ENCODE measurements at regions not wholly inside any gene's neighbourhood (a gene's known extent, or its start where the extent isn't known, plus 50 kb on each side); places are given as distances from the start of the nearest gene placed in this dataset.

GRCh38 chr3:159170436-159171003 is 368.7 kb downstream of the MFSD1 start:
- no peaks in the 10 kb centered on the region for H3K9me3 ChIP-seq
- no peak overlapping the region for H3K4me3 ChIP-seq
- TF ChIP-seq EP300 (IDR thresholded peaks at IDR 0.05): no peak
- no peak for TF ChIP-seq CTCF (IDR thresholded peaks at IDR 0.05)
- no peak for TF ChIP-seq POLR2A (IDR thresholded peaks at IDR 0.05)
- no peak for TF ChIP-seq POLR2AphosphoS5 (IDR thresholded peaks at IDR 0.05)
- H3K27me3 ChIP-seq: no peaks in the 10 kb centered on the region
- ATAC-seq: no peak
- H3K4me1 ChIP-seq: peaks cover 0 to 5% (median 0%) of the 10 kb centered on the region in 3 donors
- H3K27ac ChIP-seq: no peak overlapping the region
- WGBS, 2 donors (ENCODE audit: low coverage in 1 of 2): 39 to 61% methylated on average over 4 of the region's 4 CpGs
- no peaks in the 10 kb centered on the region for H3K36me3 ChIP-seq

- no peaks in the 10 kb centered on the region for H3K27me3 ChIP-seq
- no peak for ATAC-seq
- no peaks in the 10 kb centered on the region for H3K9me3 ChIP-seq
- no peak overlapping the region for H3K27ac ChIP-seq
- TF ChIP-seq CTCF (IDR thresholded peaks at IDR 0.05) (no peak), EP300 (IDR thresholded peaks at IDR 0.05) (no peak), POLR2AphosphoS5 (IDR thresholded peaks at IDR 0.05) (no peak), POLR2A (IDR thresholded peaks at IDR 0.05) (no peak)
- WGBS, 2 donors (ENCODE audit: low coverage in 1 of 2): 58 to 61% methylated on average over 3 of the region's 3 CpGs
- H3K4me3 ChIP-seq: no peak overlapping the region
- H3K4me1 ChIP-seq: no peaks in the 10 kb centered on the region
- no peaks in the 10 kb centered on the region for H3K36me3 ChIP-seq
Observed at GRCh38 chr3:159171333-159171732, 369.5 kb downstream of the MFSD1 start.

- H3K9me3 ChIP-seq: no peaks in the 10 kb centered on the region
- H3K27ac ChIP-seq: no peak overlapping the region
- H3K4me3 ChIP-seq: no peak overlapping the region
- H3K36me3 ChIP-seq: no peaks in the 10 kb centered on the region
- no peaks in the 10 kb centered on the region for H3K27me3 ChIP-seq
- TF ChIP-seq POLR2AphosphoS5 (IDR thresholded peaks at IDR 0.05): no peak
- no peak for TF ChIP-seq CTCF (IDR thresholded peaks at IDR 0.05)
- no peak for TF ChIP-seq POLR2A (IDR thresholded peaks at IDR 0.05)
- no peak for TF ChIP-seq EP300 (IDR thresholded peaks at IDR 0.05)
- 70 to 89% methylated on average over 2 of the region's 2 CpGs for WGBS, 2 donors (ENCODE audit: low coverage in 1 of 2)
- H3K4me1 ChIP-seq: no peaks in the 10 kb centered on the region
- ATAC-seq: no peak
Observed at GRCh38 chr3:159172473-159172872, 370.6 kb downstream of the MFSD1 start.

- Histone ChIP-seq H3K4me3 (no peak overlapping the region), H3K27ac (no peak overlapping the region), H3K36me3 (no peaks in the 10 kb centered on the region), H3K9me3 (no peaks in the 10 kb centered on the region), H3K27me3 (no peaks in the 10 kb centered on the region), H3K4me1 (no peaks in the 10 kb centered on the region)
- ATAC-seq: no peak
- WGBS, 2 donors (ENCODE audit: low coverage in 1 of 2): 60 to 72% methylated on average over 5 to 7 of the region's 7 CpGs
- TF ChIP-seq POLR2A (IDR thresholded peaks at IDR 0.05): no peak
- TF ChIP-seq POLR2AphosphoS5 (IDR thresholded peaks at IDR 0.05): no peak
- TF ChIP-seq EP300 (IDR thresholded peaks at IDR 0.05): no peak
- TF ChIP-seq CTCF (IDR thresholded peaks at IDR 0.05): no peak
Observed at GRCh38 chr3:159174715-159175692, 373.1 kb downstream of the MFSD1 start.

Measured in gastroesophageal sphincter (tissue), 4 donors.